ENCODE measurements at regions not wholly inside any gene's neighbourhood (a gene's known extent, or its start where the extent isn't known, plus 50 kb on each side); places are given as distances from the start of the nearest gene placed in this dataset.

GRCh38 chr10:30256084-30256483 is 93.0 kb downstream of the MTPAP start:
- no peak for DNase-seq (ENCODE audit: low spot score)

DNA sequence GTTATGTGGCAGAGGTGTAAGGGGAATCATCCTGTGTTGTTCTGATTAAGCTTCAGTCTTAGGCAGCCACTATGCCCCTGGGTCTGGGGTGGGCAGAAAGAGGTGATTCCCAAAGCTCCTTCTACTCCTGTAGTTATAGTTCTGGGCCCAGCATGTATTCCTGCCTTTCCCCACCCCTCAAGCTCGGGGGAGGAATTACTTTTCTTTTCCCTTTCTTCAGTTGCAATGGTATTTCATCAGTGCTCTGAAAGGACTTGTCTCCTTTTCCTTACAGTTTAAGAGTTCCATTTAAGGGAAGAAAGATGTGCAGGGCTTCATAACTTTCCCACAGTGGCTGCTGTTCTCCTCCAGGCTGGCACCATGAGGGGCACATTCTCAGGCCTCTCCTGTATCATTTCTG is 94.2 kb downstream of the MTPAP start:
- no peak for DNase-seq (ENCODE audit: low spot score)

- no peak for DNase-seq (ENCODE audit: low spot score)
These were observed 100.3 kb downstream of the MTPAP start for GRCh38 chr10:30248728-30249127.

- DNase-seq (ENCODE audit: low spot score) = no peak
These were observed 101.4 kb downstream of the MTPAP start for GRCh38 chr10:30247704-30248103.

- DNase-seq (ENCODE audit: low spot score) = no peak
These were observed 107.5 kb downstream of the MTPAP start for GRCh38 chr10:30241422-30242110.

DNA sequence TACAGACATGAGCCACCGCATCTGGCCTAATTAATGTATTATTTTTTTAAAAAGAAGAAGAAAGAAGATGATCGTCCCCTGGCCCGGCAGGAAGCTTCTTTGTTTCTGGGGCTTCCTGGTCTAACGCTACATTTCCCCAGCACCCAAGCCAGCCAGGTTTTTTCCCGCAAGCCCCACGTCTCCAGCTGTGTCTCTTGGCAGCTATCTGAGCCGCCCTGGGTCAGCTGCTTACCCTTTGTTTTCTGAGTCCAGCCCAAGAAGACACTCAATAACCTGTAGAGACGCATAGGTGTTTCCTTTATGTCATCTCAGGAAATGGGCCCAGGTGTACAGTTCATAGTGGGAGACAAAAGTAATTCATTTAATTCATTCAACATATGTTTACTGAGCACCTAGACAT is 110.2 kb downstream of the MTPAP start:
- no peak for DNase-seq (ENCODE audit: low spot score)

DNA sequence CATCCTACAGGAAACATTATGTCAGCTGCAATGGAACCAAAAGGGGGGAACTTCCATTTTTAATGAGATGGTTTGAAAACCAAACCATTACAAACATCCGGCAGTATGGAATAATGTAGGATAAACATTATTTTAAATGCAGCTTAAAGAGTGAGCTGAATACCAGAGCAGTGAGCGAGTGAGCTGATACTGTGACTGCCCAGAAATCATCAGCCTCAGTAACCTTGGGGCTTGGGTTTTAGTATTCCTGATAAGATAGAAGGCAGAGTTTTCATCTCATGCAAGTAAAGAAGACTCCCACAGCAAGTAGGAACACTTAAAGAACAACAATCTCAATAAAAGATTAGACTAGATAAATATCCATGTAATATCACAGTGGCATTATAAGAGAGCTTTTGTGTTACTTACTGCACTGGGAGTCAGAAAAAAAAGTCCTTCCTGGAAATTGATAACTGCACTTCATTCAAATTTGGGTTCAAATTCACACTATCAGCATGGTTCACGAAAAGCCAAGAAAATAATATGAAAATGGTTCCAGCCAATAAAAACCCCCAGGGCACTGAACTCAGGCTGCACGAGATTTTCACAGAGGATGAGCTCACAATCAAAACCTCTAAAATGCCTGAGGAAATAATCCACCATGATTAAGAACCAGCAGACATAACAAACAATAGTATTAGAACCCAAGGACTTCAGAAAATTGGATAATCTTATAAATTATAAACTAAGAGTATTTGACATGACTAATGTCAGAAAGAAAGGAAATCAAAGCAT is 115.7 kb downstream of the MTPAP start:
- DNase-seq (ENCODE audit: low spot score) = no peak

- DNase-seq (ENCODE audit: low spot score) = no peak
These were observed 117.4 kb downstream of the MTPAP start for GRCh38 chr10:30231709-30232108.

GRCh38 chr10:30231071-30231652 is 117.9 kb downstream of the MTPAP start:
- no peak for DNase-seq (ENCODE audit: low spot score)

DNA sequence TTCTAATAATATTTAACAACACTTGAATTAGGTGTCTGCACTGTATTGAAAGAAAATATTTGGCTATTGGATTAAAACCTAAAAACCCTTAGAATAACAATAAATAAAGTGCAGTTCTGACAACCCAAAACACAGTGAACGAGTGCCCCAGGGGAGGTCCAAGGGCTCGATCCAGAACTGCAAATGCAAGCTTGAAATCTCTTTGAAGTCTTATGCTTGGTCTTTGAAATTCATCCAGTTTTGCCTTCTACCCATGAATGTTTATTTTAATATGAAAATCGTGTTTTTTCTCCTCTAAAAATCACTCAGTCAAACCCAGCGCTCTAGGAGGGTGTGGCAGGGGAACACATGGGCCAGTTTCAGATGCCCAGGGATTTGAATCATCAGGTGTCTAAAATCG is 119.5 kb downstream of the MTPAP start:
- DNase-seq (ENCODE audit: low spot score) = no peak

DNA sequence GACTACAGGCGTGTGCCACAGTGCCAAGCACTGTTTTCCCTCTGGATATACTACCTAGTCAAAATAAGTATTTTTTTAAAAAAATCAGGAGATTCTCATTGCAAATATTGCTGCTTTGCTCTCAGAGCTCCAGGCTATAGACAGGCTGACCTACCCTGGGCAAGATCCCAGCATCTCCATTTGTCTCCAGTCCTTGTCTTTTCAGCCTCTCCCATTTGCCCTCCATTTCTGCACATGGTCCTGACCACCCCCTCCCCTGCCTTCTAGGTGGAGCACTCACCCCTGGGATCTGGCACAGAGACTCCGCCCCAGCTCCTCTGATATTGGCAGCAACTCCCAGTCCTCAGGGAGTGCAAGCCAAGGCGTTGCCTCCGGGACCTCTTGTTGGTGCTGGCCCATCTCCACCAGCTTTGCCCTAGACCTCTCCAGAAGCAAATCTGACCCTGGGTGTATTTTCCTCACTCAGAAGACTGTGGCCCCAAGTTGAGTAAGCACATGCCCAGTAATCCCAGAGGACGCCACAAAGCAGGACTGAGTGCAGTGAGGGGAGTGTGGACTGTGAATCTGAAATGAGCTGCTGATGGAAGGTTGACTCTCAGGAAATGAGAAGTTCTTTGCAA is 120.6 kb downstream of the MTPAP start:
- DNase-seq (ENCODE audit: low spot score) = no peak

DNA sequence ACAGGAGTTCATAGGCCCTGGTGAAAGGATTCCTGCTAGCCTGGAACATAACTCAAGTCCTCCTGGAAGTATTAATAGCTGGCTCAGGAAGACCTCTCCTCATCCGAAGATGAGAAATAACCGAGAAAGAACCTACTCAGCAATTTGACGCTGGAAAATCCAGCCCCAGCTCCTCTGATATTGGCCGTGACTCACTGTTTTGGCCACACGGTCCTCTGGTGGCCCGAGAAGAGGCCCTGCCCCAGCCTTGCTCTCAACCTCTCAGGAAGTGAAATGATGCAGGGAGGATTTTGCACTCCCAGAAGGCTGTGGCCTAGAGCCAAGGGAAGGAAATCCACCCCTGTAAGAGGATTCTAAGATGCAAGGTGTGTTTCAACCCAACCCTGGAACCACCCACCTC is 121.6 kb downstream of the MTPAP start:
- DNase-seq (ENCODE audit: low spot score) = no peak

GRCh38 chr10:30219971-30220751 is 128.9 kb downstream of the MTPAP start:
- no peak for DNase-seq (ENCODE audit: low spot score)

- no peak for DNase-seq (ENCODE audit: low spot score)
These were observed 132.3 kb downstream of the MTPAP start for GRCh38 chr10:30216821-30217220.

DNA sequence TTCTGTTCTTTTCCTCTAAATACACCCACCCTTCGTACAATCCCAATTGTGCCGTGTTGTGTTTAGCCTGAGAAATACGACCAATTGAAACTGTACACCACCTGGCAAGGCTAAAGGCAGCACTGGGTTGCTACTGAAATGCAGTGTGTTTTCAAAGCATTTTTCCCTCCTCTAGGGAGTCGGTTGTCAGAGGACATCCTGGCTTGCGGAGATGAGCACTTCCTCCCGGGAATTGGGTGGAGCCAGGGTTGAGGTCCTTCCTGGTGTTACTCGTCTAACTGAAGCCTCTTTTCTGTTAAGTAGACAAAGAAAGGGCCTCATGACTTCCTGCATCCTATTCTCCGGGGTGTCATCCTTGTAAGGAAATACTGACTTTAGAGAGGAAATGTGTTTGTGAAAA is 133.5 kb downstream of the MTPAP start:
- no peak for DNase-seq (ENCODE audit: low spot score)

DNA sequence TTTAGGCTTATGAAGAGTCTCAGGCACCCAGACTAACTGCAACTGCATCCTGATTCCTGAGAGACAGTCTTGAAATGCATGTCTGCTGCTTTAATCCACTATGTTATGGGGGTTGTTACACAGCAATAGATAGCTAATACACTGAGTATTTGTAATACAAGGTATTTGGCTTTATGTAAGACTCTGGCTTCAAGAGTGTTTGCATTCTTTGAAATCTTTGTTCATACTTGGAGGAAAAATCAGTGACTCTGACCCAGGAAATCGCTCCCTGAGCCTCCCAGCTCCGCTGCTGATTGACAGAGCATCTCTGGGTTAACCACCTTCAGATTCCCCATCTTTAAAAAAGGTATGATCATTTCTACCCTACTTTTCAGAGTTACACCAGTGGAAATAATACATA is 133.9 kb downstream of the MTPAP start:
- no peak for DNase-seq (ENCODE audit: low spot score)

DNA sequence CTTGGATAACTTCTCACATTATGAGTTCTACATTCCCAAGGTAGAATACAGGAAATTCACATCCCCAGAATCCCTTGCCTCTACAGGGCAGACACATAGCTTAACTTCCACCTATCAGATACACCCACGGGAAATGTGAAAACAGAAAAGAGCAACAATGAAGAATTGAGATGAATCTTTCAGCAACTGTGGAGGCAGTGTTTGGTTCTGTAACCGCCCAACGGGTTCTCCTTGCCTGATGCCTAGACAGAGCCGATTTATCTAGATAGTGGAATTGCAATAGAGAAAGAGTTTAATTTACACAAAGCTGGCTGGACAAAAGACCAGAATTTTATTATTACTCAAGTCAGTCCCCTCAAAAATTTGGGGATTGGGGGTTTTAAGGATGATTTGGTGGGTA is 138.8 kb downstream of the MTPAP start:
- DNase-seq (ENCODE audit: low spot score) = no peak

DNA sequence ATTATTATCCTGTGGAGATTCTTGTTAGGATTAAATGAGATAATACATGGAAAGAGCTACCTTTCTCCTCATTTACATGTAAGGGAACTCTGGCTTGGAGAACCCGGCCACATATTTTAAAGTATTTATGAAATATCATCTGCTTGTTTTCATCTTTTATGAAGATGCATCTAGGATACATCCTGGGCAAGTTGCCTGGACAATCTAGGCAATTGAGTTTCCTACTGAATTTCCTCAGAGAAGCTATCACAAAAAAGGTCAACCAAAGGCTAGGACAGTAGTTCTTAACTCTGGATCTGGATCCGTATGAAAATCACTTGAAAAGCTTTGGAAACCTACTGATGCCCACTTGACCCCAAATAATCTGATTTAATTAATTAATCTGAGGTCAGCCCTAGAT is 140.7 kb downstream of the MTPAP start:
- no peak for DNase-seq (ENCODE audit: low spot score)

DNA sequence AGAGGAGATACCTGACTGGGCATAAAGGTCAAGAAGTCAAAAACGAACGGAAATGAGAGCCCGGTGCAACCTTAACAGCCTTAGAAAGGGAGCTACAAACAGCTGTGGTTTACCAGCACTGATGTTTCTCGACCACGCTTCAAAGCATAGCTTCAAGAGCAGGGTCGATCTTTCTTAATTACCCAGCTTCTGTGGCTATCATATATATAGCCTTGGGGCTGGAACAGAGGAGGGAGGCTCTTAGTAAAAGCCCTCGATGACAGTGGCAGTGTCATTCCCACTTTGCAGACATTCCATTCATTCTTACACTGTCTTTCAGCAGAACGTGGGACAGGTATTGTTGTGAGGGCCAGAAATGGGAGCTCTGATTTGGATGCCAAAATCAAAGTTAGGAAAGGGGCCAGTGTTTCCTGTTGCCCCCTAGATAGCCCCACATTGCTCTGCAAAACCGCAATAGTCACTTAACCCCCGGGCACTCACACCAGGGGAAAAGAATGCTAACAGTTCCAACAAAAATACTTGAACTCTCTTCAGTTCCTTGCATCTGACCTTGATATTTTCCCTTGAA is 141.5 kb downstream of the MTPAP start:
- DNase-seq (ENCODE audit: low spot score) = no peak

- no peak for DNase-seq (ENCODE audit: low spot score)
These were observed 140.6 kb upstream of the JCAD start for GRCh38 chr10:30200017-30200415.

DNA sequence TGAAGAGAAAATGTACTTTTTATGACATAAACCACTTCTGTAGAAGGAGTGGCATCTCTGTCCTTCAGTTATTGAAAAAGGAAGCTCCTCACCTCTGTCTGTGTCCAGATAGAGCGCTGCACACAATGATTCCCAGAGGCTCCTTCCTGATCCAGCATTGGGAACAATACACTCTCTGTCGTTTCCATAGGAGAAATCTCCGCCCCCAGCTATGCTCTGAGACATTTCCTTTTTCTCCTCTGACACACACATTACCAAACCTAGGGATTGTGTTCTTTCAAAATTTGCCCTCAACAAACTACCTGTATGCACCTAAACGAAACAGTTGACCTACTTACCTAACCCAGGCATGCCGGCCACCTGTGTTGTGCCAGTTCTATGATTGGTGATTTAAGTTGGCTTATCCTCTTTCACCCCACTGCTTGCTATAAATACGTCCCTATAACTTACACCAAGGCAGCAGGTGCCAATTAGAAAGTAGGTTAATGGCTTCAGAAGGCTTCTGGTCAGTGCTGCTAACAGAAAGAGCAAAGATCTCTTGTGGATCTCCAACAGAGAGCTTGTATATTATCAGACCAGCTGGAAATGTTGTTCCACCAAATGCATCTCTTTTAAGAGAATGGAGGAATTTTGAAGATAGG is 140.1 kb upstream of the JCAD start:
- no peak for DNase-seq (ENCODE audit: low spot score)
